ENCODE measurements at regions not wholly inside any gene's neighbourhood (a gene's known extent, or its start where the extent isn't known, plus 50 kb on each side); places are given as distances from the start of the nearest gene placed in this dataset.

DNA sequence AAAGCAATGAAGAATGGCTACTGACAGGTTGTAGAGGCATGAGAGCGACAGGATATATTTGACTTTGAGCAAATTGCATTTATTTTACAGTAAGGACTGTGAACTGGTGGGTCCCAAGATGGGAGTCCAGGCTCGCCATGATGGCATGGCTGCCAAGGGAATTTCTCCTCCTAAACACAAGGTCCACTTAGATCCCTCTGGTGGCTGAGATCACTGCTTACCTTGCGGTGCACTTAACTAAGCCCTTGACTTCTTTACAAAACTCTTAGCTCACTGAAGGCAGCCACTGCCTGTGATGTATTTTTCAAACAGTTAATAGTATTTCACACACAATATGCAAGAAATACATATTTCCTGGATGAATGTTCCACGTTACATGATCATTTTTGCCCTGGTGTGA is 50.3 kb upstream of the SORBS2 start:
- no peak for DNase-seq (ENCODE audit: low read depth, low spot score)
- H3K4me3 ChIP-seq (ENCODE audit: low read length) = no peak overlapping the region

DNA sequence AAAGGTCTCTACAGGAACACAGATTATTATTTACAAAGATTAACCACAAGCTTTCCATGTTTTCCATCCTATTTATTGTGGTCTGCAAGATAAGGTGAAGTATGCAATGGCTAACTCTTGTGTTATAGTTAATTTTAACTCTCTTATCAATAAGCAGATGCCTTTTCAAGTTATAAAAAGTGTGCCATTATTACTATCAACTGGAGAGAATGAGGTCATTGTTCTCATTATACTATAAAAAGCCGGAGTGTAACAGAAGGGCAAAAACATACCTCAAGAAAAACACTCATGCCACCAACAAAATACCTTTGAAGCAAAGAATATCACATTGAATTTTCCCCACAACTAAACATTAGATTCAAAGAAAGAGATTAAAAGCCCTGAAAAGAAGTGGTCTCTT is 52.0 kb upstream of the SORBS2 start:
- H3K4me3 ChIP-seq (ENCODE audit: low read length) = no peak overlapping the region

DNA sequence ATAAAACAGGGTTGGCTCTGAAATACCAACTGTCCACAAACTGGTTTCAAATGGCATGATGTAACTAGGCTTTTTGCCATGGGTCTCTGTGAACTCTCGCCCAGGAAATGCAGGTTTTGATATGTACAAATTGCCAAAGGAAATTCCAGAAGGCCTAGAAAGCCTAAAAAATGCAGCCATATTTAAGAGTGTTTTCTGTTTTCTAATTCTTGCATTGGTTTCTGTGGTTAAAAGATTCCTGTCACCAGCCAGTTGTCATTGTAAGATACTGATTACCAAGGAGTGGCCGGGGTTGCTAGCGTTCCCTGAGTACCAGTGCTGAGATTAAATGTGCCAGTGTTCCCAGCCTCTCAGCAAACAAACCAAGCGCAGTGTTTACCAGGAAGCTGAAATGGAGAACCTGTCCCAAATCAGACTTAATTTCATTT is 53.9 kb upstream of the SORBS2 start:
- H3K4me3 ChIP-seq (ENCODE audit: low read length) = no peak overlapping the region
- no peak for DNase-seq (ENCODE audit: low read depth, low spot score)

More for the DNA sequence above, 52.0 kb upstream of the SORBS2 start:
- no peak for DNase-seq (ENCODE audit: low read depth, low spot score)

DNA sequence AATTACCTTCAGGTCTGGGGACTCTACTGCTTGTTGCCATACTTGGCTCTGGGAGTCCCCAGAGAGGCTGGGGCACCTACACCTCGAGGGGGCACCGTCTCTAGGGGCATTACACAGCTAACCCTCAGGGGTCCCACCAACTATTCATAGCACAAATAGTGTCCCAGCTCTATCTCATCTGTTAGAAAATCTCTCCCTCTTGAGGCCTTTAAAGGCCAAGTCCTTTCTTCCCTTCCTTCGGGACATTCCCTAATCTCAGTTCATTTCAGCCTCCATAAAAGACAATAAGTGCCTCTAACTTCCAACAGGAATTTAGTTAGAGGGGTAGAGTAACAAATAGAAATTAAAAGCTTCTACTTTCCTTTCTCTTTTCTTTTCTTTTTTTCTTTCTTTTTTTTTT is 55.8 kb upstream of the SORBS2 start:
- DNase-seq (ENCODE audit: low read depth, low spot score) = no peak
- no peak overlapping the region for H3K4me3 ChIP-seq (ENCODE audit: low read length)

DNA sequence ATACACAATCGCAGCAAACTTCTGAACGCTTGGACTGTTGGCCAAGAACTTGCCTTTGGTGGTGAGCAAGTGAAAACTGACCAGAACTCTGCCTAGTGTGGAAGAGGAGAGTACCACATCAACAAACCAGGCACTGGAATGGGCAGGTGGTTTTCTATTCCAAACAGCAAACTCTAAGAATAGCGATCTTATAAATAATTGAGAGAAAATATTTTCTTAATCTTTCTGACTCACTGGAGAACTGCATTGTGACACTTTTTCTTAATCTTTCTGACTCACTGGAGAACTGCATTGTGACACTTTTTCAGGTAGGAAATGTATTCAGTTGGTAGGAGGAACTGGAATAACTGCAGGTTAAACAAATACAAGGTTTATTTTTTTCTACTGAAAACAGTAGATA is 57.0 kb upstream of the SORBS2 start:
- DNase-seq (ENCODE audit: low read depth, low spot score) = no peak
- no peak overlapping the region for H3K4me3 ChIP-seq (ENCODE audit: low read length)

DNA sequence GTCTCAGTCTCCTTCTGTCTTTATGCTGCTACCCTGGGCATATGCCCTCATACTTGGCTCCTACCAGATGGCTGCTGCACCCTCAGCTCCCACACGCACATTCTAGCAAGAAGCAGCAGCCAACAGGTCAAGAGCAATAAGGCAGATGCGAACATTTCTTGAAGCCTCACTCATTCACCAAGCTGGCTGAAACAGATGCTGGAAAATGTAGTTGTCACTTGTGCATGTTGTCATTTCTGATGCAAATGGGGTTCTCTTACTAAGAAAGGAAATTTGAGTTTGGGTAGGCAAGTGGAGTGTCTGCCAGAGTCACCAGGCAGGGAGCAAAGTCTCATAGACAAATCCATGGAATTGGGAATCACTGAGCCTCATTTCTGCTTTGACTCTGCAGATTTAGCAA is 57.4 kb upstream of the SORBS2 start:
- no peak for DNase-seq (ENCODE audit: low read depth, low spot score)
- no peak overlapping the region for H3K4me3 ChIP-seq (ENCODE audit: low read length)

DNA sequence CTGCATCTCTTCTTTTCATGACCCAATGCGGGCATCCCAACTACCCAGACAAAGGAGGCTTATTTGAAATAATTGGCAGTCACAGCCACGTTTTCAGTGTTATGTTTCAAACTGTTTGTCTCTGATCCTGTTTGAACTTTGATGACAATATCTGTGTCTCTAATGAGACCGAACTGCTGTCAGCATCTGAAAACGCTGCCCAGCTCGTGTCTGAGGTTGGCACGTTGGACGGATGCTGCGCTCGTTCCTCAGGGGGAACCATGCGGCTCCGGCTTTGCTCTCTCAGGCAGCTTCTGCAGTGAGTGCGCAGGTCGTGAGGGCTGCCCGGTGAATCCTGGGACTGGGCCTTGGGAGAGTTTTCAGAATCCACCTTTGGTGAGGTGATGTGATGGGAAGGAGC is 58.4 kb upstream of the SORBS2 start:
- no peak for DNase-seq (ENCODE audit: low read depth, low spot score)
- H3K4me3 ChIP-seq (ENCODE audit: low read length) = no peak overlapping the region

DNA sequence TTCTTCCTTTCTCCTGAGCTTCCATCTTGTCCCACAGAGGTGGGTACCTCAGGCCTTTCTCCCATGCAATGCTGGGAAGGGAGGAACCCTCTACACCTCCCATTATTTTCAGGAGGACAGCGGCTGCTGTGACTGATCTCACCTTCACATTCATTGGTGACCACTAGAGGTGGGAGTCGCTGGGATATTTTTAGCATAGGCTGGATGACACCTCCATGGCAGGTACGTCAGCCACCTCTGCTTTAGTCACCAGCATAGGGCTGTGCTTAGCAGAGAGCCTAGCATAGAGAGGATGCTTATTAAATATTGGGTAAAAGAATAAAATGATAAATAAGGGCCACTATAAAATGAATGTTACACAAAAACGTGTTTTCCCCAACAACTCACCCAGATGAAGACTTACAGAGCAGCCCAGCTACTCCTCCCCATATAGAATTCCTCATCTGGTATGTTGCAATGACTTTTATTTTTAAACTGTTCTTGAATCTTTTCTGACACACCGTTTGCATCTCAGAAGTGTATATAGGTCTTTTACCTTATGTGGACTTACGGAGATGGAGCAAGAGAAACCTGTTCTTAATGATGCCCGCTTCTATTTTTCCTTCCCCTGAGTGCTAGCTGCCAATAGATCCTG is 60.9 kb upstream of the SORBS2 start:
- DNase-seq (ENCODE audit: low read depth, low spot score) = no peak
- no peak overlapping the region for H3K4me3 ChIP-seq (ENCODE audit: low read length)

DNA sequence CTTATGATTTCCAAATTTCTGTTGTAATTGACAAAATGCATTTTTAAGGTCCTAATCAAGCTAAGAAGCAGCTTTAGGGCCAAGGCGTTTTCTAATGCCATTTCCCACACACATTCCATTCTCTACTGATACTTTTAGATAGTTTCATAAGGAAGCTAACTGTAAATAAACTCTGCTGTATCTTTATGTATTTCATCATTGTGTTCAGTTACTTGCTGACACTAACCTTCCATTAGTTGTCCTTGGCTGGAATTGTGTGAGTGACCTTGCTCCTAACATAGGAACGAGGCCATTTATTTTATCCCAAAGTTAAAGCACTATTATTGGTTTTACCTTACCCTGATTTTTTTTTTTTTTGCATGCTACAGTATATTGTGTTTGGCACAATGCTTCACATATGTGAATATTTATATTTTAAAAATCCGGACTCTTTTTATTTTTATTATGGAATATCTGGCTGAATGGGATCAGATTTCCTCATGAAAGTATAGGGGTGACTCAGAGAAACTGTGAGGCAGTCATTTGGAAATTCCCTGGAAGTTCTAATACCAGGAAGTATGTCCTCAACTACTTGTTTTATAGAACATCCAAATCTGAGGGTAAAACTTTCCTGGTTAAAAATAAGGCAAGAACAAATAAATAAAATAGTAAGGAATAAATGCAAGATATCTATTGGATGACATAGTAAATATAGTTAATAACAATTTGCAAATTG is 62.7 kb upstream of the SORBS2 start:
- H3K4me3 ChIP-seq (ENCODE audit: low read length) = no peak overlapping the region
- no peak for DNase-seq (ENCODE audit: low read depth, low spot score)

DNA sequence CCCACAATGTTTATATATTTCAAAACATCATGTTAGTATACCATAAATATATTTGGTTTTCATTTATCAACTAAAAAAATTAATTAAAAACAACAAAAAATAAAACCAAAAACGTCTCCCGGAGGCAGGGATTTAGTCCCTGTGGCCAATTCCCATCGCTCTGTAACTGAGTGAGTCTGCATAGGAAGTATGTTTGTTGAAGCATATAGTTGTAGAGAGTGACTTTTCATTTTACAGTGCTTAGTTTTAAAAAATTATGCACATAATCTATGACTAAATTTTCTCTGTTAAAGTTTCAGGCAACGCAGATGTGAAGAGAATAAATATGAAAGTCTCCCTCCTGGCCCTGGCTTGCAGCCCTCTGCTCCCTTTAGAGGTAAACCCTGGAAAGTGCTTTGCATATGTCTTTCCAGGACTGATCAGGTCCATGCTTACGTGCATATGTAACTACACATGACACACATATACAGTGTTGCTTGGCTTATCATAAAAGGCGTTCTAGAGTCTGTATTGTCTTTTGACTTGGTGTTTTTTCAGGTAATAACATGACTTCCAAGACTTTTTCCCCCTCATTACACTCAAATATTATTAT is 63.4 kb upstream of the SORBS2 start:
- no peak for DNase-seq (ENCODE audit: low read depth, low spot score)
- no peak overlapping the region for H3K4me3 ChIP-seq (ENCODE audit: low read length)

DNA sequence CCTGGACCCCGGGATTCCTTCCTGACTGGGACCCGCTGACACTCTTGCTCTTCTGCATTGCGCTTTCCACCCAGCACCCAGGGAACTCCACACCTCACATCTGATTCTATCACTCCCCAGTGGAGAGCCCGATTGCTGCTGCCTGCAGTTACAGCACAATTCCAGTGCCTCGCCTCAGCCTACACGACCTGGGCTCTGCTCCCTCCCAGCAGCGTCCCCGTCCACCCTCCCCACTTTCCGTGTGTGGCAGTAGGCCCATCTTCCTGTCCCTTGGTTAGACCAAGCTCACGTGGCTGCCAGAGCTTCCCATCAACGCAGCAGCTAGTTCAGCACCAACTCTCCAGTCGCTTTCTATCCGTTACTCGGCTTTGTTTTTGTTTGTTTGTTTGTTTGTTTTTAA is 66.6 kb upstream of the SORBS2 start:
- H3K4me3 ChIP-seq (ENCODE audit: low read length) = no peak overlapping the region
- no peak for DNase-seq (ENCODE audit: low read depth, low spot score)

DNA sequence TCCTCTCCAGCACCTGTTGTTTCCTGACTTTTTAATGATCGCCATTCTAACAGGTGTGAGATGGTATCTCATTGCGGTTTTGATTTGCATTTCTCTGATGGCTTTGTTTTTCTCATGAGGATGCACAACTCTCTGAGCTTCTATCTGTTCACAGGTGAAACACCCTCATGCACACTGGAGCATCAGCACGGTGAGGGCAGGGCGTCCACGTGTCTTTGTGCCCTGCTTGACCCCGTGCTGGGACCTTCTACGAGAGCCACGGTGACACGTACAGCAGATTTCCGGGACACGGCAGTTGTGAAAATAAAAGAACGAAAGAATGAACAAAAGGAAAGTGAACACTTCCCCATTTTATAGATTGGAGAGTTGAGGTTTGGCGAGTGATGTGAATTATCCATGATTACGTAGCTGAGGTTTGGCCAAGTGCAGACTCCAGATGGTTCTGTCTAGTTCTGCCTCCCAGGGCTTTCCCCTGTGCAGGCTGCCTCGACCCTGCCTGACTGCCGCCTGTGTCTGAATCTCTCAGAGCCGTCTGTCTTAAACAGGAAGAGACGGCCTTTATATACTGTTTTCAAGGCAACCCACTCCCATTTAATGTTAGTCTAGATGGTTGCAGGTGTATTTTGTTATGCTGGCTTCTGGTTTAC is 67.8 kb upstream of the SORBS2 start:
- H3K4me3 ChIP-seq (ENCODE audit: low read length) = peak overlapping the region; percentile 21

DNA sequence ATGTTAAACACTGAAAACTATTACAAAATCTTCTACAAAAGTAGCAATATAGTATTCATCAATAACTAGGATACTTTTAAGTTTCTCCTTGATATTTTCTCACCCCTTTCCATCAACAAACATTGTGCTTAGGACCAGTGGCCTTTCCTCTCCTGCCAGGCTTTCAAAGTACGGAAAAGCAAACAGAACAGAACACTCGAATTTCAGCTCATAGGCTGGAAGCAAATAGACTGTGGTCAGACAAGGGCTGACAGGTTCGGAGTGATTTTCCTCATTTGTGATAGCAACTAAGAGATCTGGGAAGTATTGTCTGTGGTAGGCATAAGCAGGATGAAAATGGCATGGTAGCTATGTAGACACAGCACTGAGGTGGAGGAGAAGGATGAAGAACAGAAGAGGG is 68.6 kb upstream of the SORBS2 start:
- no peak for DNase-seq (ENCODE audit: low read depth, low spot score)
- no peak overlapping the region for H3K4me3 ChIP-seq (ENCODE audit: low read length)

More for the DNA sequence above, 67.8 kb upstream of the SORBS2 start:
- peak; percentile 62 for DNase-seq (ENCODE audit: low read depth, low spot score)

DNA sequence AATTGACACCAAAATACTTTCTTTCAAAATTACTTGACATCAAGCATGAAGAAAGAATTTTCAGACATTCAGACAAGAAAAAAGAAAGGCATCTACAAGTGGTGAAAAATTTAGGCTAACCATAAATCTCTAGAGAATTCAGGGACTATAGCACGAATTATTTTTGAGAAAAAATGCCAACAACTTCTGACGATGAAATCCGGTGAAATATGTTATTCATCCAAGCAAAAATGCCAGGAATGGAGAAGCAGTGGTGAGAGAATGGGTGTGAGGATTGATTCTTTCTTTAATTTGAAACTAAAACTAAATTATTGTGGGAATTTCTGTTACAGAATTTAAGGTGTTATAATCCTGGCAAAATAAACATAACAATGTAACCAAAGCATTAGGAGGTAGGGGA is 69.4 kb upstream of the SORBS2 start:
- H3K4me3 ChIP-seq (ENCODE audit: low read length) = no peak overlapping the region
- no peak for DNase-seq (ENCODE audit: low read depth, low spot score)

DNA sequence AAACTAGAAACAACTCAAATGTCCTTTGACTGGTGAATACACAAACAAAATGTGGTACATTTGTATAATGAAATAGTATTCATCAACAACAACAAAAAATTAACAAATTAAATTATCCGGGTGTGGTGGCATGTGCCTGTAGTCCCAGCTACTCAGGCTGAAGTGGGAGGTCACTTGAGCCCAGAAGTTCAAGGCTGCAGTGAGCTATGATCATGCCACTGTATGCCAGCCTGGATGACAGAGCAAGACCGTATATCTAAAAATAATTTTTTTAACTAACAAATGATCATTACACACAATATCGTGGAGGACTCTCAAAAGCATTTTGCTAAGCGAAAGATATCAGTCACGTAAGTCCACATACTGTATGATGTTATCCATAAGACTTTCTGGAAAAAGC is 71.6 kb upstream of the SORBS2 start:
- no peak overlapping the region for H3K4me3 ChIP-seq (ENCODE audit: low read length)
- no peak for DNase-seq (ENCODE audit: low read depth, low spot score)

DNA sequence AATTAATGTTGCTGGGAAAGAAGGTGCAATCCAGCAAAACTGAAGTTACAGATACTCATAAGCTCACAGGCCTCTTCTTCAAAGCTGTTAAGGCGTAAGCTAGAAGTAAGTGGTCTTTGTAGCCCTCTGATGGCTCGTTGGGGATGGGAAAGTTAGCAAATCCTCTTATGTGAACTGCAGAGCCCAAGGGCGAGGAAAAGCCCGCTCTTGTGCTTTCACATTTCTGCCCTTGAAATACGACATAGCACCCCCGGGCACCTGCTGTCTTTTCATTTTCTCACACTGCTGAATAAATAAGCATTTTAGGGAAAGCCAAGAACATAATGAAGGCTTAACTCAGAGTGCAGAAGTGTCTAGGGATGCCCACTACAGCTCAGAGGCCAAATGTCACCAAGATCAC is 73.1 kb upstream of the SORBS2 start:
- no peak for DNase-seq (ENCODE audit: low read depth, low spot score)
- H3K4me3 ChIP-seq (ENCODE audit: low read length) = no peak overlapping the region

DNA sequence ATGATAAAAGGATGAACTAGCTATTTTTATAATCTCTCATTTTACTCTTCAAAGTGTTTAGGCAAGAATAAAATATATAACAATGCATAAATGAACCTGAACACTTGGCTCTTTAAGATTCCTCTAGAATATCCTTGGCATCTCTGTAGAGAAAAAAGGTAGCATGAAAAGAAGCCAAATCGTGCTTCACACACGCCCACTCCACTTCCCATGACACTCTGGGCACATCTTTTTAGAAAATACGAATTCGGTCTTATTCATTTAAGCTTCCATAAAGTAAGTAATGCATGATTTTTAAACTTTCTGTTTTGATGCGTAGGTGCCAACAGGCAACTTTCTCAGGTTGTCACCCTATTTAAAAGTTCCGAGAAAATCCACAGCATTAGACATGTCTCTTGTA is 73.6 kb upstream of the SORBS2 start:
- no peak overlapping the region for H3K4me3 ChIP-seq (ENCODE audit: low read length)
- no peak for DNase-seq (ENCODE audit: low read depth, low spot score)

DNA sequence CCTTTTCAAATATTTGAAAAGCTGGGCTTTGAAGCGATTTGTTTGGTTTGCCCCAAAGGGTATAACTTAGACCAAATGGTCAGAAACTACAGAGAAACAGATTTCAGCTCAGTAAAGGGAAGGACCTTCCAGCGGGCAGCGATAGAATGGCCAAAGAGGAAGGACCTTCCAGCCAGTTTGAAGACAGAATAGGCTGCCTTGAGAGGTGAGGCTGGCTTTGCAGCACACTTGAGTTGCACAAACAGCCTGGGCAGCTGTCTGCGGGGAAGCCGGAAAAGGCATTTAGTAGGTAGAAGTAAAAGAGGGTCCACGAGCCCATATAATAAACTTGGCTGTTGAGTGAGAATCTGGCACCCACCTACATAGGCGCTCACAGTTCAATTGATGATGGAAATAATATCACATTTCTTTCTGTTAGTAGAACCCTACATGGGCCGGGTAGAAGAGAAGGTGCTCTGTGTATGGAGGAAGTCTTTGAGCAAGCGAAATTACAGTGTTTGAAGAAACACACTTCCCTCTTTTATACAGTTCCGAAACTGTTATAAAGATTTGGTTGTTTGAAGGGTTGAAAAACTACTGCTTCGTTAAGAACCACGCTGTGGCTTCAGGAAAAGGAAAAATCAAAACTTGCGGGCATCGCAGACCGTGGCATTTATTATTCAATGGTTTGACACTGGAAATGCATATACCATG is 75.0 kb upstream of the SORBS2 start:
- H3K4me3 ChIP-seq (ENCODE audit: low read length) = no peak overlapping the region
- DNase-seq (ENCODE audit: low read depth, low spot score) = no peak

DNA sequence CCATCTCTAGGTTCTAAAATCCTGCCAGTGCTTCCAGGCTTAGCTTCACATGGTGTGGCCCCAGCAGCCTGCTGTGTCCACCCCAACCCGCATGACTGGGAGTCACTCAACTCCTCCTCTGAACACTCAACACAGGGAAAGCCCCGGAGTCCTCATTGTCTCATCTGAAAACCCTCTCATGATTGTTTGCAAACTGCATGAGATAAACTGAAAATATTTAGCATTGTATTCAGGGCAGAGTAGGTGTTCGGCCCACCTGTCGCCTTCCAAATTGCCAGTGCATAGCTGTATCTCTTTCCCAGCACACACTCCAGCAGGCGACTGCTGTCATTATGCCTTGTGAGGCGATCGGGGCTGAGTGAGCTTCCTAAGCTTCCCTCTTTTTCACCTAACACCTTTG is 76.7 kb upstream of the SORBS2 start:
- H3K4me3 ChIP-seq (ENCODE audit: low read length) = no peak overlapping the region
- no peak for DNase-seq (ENCODE audit: low read depth, low spot score)

DNA sequence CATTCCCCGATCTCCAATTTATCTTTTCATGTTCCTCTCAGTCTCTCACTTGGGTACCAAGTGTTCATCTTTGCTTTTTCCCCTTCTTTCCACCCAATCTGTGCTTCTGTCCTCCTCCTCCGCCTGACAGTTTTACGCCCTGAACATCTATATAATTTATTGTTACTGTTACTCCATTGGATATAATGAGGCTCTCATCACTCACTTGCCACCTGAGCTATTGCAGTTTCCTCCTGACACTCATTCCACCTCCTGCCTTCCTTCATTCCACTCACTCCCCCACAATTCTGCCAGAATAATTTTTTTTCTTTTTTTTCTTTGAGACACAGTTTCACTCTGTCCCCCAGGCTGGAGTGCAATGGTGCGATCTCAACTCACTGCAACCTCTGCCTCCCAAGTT is 77.6 kb upstream of the SORBS2 start:
- no peak for DNase-seq (ENCODE audit: low read depth, low spot score)
- H3K4me3 ChIP-seq (ENCODE audit: low read length) = no peak overlapping the region

All from Jurkat, Clone E6-1 (cell line).